ENCODE measurements at regions not wholly inside any gene's neighbourhood (a gene's known extent, or its start where the extent isn't known, plus 50 kb on each side); places are given as distances from the start of the nearest gene placed in this dataset.

DNA sequence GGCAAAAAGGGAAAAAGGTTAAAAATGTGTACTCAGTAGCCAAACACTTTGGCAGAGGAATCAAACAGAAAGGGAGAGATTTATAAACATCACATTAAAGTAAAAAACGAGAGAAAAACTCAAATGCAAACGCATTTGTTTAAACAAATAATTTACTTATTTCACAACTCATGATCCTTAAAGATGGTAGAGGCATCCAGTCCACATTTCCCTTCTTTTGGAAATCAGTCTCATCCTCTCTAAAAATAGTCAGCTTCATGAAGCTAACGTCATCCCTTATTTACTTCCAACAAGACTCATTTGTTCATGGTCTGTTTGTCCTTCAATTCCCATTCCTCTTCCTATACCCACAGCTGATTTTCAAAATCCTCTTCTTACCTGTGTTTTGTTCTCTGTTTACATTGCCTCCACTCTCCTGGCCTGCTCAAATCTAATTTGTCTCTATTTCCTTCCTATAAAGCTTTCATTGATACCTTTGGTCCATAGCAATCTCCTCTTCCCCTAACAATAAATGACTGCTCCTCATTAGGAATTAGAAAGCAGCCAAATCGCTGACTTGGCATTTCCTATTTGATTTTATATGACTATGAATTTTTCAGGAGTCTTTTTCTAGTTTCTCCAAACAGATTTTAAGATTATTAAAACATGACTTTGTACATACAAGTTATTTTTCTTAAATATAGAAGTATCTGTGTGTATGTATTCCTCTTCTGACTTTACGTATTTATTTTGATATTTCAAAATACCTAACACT is 805.3 kb downstream of the TLE1 start:
- no peaks in the 10 kb centered on the region for H3K27me3 ChIP-seq (ENCODE audit: control insufficient read depth in 3 of 3, insufficient read depth in 3 of 3, low read depth in 1 of 3, low read length in 3 of 3)
- no peak overlapping the region for H3K4me3 ChIP-seq (ENCODE audit: low read length in 2 of 2)
- no peak overlapping the region for H2AK5ac ChIP-seq (ENCODE audit: low read depth, low read length)
- no peak overlapping the region for H2BK120ac ChIP-seq (ENCODE audit: low read depth, low read length)
- no peak overlapping the region for H3K23ac ChIP-seq (ENCODE audit: low read depth, low read length, poor library complexity)
- H3K27ac ChIP-seq (replicated peaks; ENCODE audit: low read length): no peak overlapping the region
- no peak overlapping the region for H3K18ac ChIP-seq (ENCODE audit: low read length)
- H2AFZ ChIP-seq (ENCODE audit: low read length): no peak overlapping the region
- no peak overlapping the region for H3K4ac ChIP-seq (ENCODE audit: low read length)
- H3K79me1 ChIP-seq (ENCODE audit: low read depth, low read length): no peaks in the 10 kb centered on the region
- no peak overlapping the region for H3K9ac ChIP-seq (ENCODE audit: low read depth, low read length, poor library complexity)
- no CpG with 5 or more reads among the region's 5 CpGs for WGBS, 2 donors (ENCODE audit: extremely low coverage in 2 of 2, insufficient read length in 2 of 2, insufficient replicate concordance in 1 of 2)
- H4K8ac ChIP-seq (ENCODE audit: low read depth, low read length): no peak overlapping the region
- no peak for DNase-seq (ENCODE audit: low spot score)
- H3K36me3 ChIP-seq (replicated peaks in 1 of 2; ENCODE audit: control insufficient read depth in 2 of 2, insufficient read depth in 2 of 2, low read length in 2 of 2): no peaks in the 10 kb centered on the region
- no peak overlapping the region for H2BK5ac ChIP-seq (ENCODE audit: low read length)
- no peaks in the 10 kb centered on the region for H3K9me3 ChIP-seq (replicated peaks in 1 of 2; ENCODE audit: control insufficient read depth in 2 of 2, insufficient read depth in 1 of 2, low read depth in 1 of 2, low read length in 2 of 2)
- no peak overlapping the region for H2BK15ac ChIP-seq (ENCODE audit: low read length)
- no peak overlapping the region for H3K14ac ChIP-seq (ENCODE audit: low read length)
- H3K4me1 ChIP-seq (ENCODE audit: control insufficient read depth in 2 of 2, insufficient read depth in 1 of 2, low read depth in 1 of 2, low read length in 2 of 2): peaks cover 0 to 2% of the 10 kb centered on the region in 2 donors
- H2BK12ac ChIP-seq (ENCODE audit: low read length): no peak overlapping the region
- no peak overlapping the region for H3K4me2 ChIP-seq (ENCODE audit: insufficient read depth, low read length, poor library complexity, severe bottlenecking)
- no peak overlapping the region for H4K91ac ChIP-seq (ENCODE audit: low read depth, low read length, poor library complexity)

DNA sequence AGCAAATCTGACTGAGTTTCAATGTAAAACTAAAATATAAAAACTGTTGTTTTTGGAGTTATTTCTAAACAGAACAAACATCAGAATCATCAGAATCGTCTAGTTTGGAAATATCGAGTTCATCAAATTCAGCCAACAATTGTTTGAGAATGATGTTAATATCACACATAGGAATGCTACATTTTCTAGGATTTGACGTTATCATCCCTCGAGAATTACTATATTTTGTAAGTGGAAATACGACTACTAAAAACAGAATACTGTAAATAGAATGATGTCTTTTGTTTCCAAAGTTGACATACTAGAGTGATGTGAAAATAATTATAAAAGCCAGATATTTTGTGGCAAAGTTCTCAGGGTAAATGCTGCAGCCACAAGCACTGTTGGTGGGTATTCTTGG is 805.9 kb downstream of the TLE1 start:
- Histone ChIP-seq H2AK5ac (ENCODE audit: low read depth, low read length) (no peak overlapping the region), H3K23ac (ENCODE audit: low read depth, low read length, poor library complexity) (no peak overlapping the region), H3K36me3 (replicated peaks in 1 of 2; ENCODE audit: control insufficient read depth in 2 of 2, insufficient read depth in 2 of 2, low read length in 2 of 2) (no peaks in the 10 kb centered on the region), H3K4me1 (ENCODE audit: control insufficient read depth in 2 of 2, insufficient read depth in 1 of 2, low read depth in 1 of 2, low read length in 2 of 2) (peaks cover 0 to 2% of the 10 kb centered on the region in 2 donors), H4K91ac (ENCODE audit: low read depth, low read length, poor library complexity) (no peak overlapping the region), H3K18ac (ENCODE audit: low read length) (no peak overlapping the region), H4K8ac (ENCODE audit: low read depth, low read length) (no peak overlapping the region), H2BK5ac (ENCODE audit: low read length) (no peak overlapping the region), H2AFZ (ENCODE audit: low read length) (no peak overlapping the region), H2BK12ac (ENCODE audit: low read length) (no peak overlapping the region), H3K9me3 (replicated peaks in 1 of 2; ENCODE audit: control insufficient read depth in 2 of 2, insufficient read depth in 1 of 2, low read depth in 1 of 2, low read length in 2 of 2) (no peaks in the 10 kb centered on the region), H3K4me3 (ENCODE audit: low read length in 2 of 2) (no peak overlapping the region), H2BK120ac (ENCODE audit: low read depth, low read length) (no peak overlapping the region), H3K27ac (replicated peaks; ENCODE audit: low read length) (no peak overlapping the region), H3K27me3 (ENCODE audit: control insufficient read depth in 3 of 3, insufficient read depth in 3 of 3, low read depth in 1 of 3, low read length in 3 of 3) (no peaks in the 10 kb centered on the region), H3K14ac (ENCODE audit: low read length) (no peak overlapping the region), H3K9ac (ENCODE audit: low read depth, low read length, poor library complexity) (no peak overlapping the region), H3K4ac (ENCODE audit: low read length) (no peak overlapping the region), H3K79me1 (ENCODE audit: low read depth, low read length) (no peaks in the 10 kb centered on the region), H3K4me2 (ENCODE audit: insufficient read depth, low read length, poor library complexity, severe bottlenecking) (no peak overlapping the region), H2BK15ac (ENCODE audit: low read length) (no peak overlapping the region)
- no CpG with 5 or more reads among the region's 5 CpGs for WGBS, 2 donors (ENCODE audit: extremely low coverage in 2 of 2, insufficient read length in 2 of 2, insufficient replicate concordance in 1 of 2)
- DNase-seq (ENCODE audit: low spot score): no peak

DNA sequence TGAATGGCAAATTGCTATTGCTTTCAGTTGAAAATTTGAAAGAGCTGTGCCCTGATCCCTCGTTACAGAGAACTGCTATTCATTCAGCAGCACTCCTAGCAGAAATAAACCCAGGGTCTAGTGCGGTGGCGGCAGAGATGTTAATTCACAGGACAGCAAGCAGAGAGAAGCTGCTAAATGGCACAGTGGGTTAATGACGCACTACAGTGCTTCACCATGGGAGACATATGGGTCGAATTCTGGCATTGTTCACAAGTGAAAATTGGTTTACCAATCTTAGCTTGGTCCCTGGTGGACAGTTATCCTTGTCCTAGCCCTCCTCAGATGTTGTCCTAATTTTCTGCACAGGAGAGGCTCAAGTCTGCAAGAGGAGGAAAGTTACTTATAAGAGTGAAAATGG is 807.4 kb downstream of the TLE1 start:
- H3K4me3 ChIP-seq (ENCODE audit: low read length in 2 of 2): no peak overlapping the region
- no peak overlapping the region for H3K18ac ChIP-seq (ENCODE audit: low read length)
- H3K4me2 ChIP-seq (ENCODE audit: insufficient read depth, low read length, poor library complexity, severe bottlenecking): no peak overlapping the region
- H3K4me1 ChIP-seq (ENCODE audit: control insufficient read depth in 2 of 2, insufficient read depth in 1 of 2, low read depth in 1 of 2, low read length in 2 of 2): peaks cover 0 to 2% of the 10 kb centered on the region in 2 donors
- no peak overlapping the region for H2BK5ac ChIP-seq (ENCODE audit: low read length)
- H3K4ac ChIP-seq (ENCODE audit: low read length): no peak overlapping the region
- H2BK15ac ChIP-seq (ENCODE audit: low read length): no peak overlapping the region
- no peaks in the 10 kb centered on the region for H3K9me3 ChIP-seq (replicated peaks in 1 of 2; ENCODE audit: control insufficient read depth in 2 of 2, insufficient read depth in 1 of 2, low read depth in 1 of 2, low read length in 2 of 2)
- peak overlapping the region; percentile 32 for H2AFZ ChIP-seq (ENCODE audit: low read length)
- H3K23ac ChIP-seq (ENCODE audit: low read depth, low read length, poor library complexity): no peak overlapping the region
- H3K79me1 ChIP-seq (ENCODE audit: low read depth, low read length): no peaks in the 10 kb centered on the region
- WGBS, 2 donors (ENCODE audit: extremely low coverage in 2 of 2, insufficient read length in 2 of 2, insufficient replicate concordance in 1 of 2): no CpG with 5 or more reads among the region's 5 CpGs
- H4K91ac ChIP-seq (ENCODE audit: low read depth, low read length, poor library complexity): no peak overlapping the region
- no peak overlapping the region for H2BK120ac ChIP-seq (ENCODE audit: low read depth, low read length)
- H2AK5ac ChIP-seq (ENCODE audit: low read depth, low read length): no peak overlapping the region
- no peak overlapping the region for H2BK12ac ChIP-seq (ENCODE audit: low read length)
- no peak overlapping the region for H3K27ac ChIP-seq (replicated peaks; ENCODE audit: low read length)
- no peak overlapping the region for H3K14ac ChIP-seq (ENCODE audit: low read length)
- H3K27me3 ChIP-seq (ENCODE audit: control insufficient read depth in 3 of 3, insufficient read depth in 3 of 3, low read depth in 1 of 3, low read length in 3 of 3): no peaks in the 10 kb centered on the region
- DNase-seq (ENCODE audit: low spot score): no peak
- H3K9ac ChIP-seq (ENCODE audit: low read depth, low read length, poor library complexity): no peak overlapping the region
- H3K36me3 ChIP-seq (replicated peaks in 1 of 2; ENCODE audit: control insufficient read depth in 2 of 2, insufficient read depth in 2 of 2, low read length in 2 of 2): no peaks in the 10 kb centered on the region
- no peak overlapping the region for H4K8ac ChIP-seq (ENCODE audit: low read depth, low read length)

DNA sequence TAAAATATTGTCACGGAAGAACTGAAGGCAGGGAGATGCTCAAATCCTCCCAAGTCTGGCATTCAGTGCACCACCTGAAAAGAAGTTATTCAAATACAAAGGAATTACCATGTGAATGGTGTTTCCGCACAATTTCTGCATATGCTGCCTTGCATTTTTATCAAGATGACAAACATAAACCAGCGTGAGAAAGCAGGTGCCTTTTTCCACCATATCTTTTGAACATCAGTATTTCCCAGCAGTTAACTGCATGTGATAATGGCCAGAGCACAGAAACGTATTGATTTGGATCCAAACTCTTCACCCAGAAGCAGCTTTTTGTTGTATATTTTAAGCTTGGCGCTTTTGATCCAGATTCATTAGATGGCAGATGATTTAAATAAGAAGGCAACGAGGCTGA is 808.0 kb downstream of the TLE1 start:
- DNase-seq (ENCODE audit: low spot score): no peak
- Histone ChIP-seq H3K27me3 (ENCODE audit: control insufficient read depth in 3 of 3, insufficient read depth in 3 of 3, low read depth in 1 of 3, low read length in 3 of 3) (no peaks in the 10 kb centered on the region), H2BK5ac (ENCODE audit: low read length) (no peak overlapping the region), H3K36me3 (replicated peaks in 1 of 2; ENCODE audit: control insufficient read depth in 2 of 2, insufficient read depth in 2 of 2, low read length in 2 of 2) (no peaks in the 10 kb centered on the region), H3K27ac (replicated peaks; ENCODE audit: low read length) (no peak overlapping the region), H4K91ac (ENCODE audit: low read depth, low read length, poor library complexity) (no peak overlapping the region), H3K14ac (ENCODE audit: low read length) (no peak overlapping the region), H4K8ac (ENCODE audit: low read depth, low read length) (no peak overlapping the region), H3K9me3 (replicated peaks in 1 of 2; ENCODE audit: control insufficient read depth in 2 of 2, insufficient read depth in 1 of 2, low read depth in 1 of 2, low read length in 2 of 2) (no peaks in the 10 kb centered on the region), H3K23ac (ENCODE audit: low read depth, low read length, poor library complexity) (no peak overlapping the region), H2BK12ac (ENCODE audit: low read length) (no peak overlapping the region), H3K9ac (ENCODE audit: low read depth, low read length, poor library complexity) (no peak overlapping the region), H3K79me1 (ENCODE audit: low read depth, low read length) (no peaks in the 10 kb centered on the region), H2AK5ac (ENCODE audit: low read depth, low read length) (no peak overlapping the region), H2AFZ (ENCODE audit: low read length) (peak overlapping the region; percentile 32), H3K4me1 (ENCODE audit: control insufficient read depth in 2 of 2, insufficient read depth in 1 of 2, low read depth in 1 of 2, low read length in 2 of 2) (peaks cover 0 to 2% of the 10 kb centered on the region in 2 donors), H3K4ac (ENCODE audit: low read length) (no peak overlapping the region), H2BK120ac (ENCODE audit: low read depth, low read length) (no peak overlapping the region), H3K4me2 (ENCODE audit: insufficient read depth, low read length, poor library complexity, severe bottlenecking) (no peak overlapping the region), H3K18ac (ENCODE audit: low read length) (no peak overlapping the region), H2BK15ac (ENCODE audit: low read length) (no peak overlapping the region), H3K4me3 (ENCODE audit: low read length in 2 of 2) (no peak overlapping the region)
- no CpG with 5 or more reads among the region's 6 CpGs for WGBS, 2 donors (ENCODE audit: extremely low coverage in 2 of 2, insufficient read length in 2 of 2, insufficient replicate concordance in 1 of 2)
